ENCODE measurements at regions not wholly inside any gene's neighbourhood (a gene's known extent, or its start where the extent isn't known, plus 50 kb on each side); places are given as distances from the start of the nearest gene placed in this dataset.

DNA sequence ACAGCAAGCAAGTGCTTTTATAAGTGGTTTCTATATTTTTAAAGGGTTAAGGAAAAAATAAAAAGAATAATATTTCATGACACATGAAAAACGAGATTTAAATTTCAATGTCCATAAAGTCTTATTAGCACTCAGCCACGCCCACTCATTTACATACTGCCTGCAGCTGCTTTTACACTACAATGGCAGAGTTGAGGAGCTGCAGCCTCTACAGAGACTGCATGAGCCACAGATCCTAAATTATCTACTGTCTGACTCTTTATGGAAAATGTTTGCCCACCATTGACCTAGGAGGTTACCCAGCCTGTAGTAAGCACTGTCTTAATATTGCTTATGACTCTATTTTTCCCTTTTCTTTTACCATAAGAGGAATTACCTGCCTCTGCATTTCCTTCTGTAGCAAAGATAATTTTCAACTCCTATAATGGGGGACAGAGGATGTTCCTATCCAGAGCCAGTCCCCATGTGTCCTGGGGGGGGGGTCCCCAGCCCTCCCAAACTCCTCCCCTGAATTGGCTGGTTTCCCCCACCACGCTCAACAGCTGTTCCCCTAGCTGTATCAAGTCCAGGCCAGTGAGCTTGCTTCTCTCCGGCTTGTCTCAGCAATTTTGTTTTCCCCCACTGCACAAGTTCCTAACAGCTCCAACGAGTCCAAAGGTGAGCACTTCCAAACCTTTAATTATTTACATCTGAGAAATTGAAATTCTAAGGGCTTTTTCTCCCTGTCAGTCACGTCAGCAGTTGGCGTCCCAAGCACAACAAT lies 139.4 kb upstream of the ERCC4 start:
- TF ChIP-seq ZFX (IDR thresholded peaks at IDR 0.05) = no peak
- TF ChIP-seq, protein P1, sequence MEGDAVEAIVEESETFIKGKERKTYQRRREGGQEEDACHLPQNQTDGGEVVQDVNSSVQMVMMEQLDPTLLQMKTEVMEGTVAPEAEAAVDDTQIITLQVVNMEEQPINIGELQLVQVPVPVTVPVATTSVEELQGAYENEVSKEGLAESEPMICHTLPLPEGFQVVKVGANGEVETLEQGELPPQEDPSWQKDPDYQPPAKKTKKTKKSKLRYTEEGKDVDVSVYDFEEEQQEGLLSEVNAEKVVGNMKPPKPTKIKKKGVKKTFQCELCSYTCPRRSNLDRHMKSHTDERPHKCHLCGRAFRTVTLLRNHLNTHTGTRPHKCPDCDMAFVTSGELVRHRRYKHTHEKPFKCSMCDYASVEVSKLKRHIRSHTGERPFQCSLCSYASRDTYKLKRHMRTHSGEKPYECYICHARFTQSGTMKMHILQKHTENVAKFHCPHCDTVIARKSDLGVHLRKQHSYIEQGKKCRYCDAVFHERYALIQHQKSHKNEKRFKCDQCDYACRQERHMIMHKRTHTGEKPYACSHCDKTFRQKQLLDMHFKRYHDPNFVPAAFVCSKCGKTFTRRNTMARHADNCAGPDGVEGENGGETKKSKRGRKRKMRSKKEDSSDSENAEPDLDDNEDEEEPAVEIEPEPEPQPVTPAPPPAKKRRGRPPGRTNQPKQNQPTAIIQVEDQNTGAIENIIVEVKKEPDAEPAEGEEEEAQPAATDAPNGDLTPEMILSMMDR (conservative IDR thresholded peaks at IDR 0.05) = no peak
- H3K27ac ChIP-seq = no peak overlapping the region

DNA sequence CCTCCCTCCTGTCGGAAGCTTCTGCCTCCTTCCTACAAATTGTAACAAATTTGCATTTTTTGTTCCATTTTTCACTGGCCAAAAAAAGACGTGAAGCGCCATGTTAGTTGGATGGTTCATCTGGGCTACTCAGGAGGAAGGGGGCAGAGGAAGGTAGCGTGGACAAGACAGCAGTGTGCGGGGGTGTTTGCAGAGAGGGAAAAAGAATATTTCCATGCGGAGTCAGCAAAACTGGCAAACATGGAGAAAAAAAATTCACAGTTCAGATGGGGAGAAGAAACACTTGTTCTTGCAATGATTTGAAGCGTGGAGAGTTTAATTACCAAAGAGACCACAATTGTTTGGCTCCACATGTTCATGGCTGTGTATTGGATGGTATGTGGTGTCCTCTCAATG lies 138.8 kb upstream of the ERCC4 start:
- TF ChIP-seq, protein P1 (conservative IDR thresholded peaks at IDR 0.05) = no peak
- no peak for TF ChIP-seq ZFX (IDR thresholded peaks at IDR 0.05)

DNA sequence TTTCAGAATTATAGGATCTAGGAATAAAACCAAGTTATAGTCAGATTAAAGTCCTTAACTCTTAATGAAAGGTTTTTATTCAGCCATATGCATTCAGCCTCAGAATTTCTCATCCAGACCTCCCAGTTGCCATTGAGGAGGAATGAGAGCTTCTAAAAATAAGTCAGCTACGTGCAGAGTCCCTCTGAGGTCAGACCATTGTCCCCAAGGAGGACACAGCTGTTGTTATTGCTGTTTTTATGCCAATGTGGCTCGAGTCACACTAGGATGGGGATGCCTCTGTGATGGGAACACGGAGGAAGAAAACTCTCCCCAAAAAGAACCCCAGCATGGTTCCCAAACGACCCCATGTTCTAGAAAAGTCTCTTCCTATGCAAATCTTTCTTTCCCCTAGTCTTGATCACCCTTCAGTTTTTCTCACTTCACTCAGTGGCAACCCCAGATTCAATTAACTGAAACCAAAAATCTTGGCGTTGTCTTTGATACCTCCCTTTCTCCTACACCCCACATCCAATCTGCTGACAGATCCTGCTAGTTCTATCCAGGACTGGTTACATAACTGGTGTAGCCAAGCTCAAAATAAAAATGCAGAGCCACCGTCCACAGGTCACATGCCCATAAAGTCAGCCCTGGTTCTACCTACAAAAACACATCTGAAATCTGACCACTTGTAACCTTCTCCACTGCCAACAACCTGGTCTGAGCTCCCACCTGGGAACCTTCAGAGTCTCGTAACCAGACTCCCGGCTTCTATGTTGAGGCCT lies 138.2 kb upstream of the ERCC4 start:
- TF ChIP-seq ZFX (IDR thresholded peaks at IDR 0.05) = no peak
- no peak overlapping the region for H3K27ac ChIP-seq

More for the DNA sequence above, 138.8 kb upstream of the ERCC4 start:
- no peak overlapping the region for H3K27ac ChIP-seq

DNA sequence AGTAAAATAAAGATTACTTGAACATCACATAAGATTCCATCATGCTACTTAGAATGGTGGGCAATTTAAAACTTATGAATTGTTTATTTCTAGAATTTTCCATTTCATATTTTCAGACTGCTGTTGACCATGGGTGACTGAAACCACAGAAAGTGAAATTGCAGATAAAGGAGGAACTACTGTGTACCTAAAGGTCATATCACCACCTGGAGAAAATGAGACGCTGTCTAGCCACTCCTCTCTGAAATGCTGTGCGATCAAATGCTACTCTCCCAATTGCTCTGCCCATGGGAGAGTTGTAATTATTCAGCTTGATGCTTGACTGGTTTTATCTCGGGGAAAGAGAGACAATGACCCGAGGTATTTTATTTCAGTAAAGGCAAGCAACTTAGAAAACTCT lies 128.9 kb upstream of the ERCC4 start:
- no peak for TF ChIP-seq ZFX (IDR thresholded peaks at IDR 0.05)
- TF ChIP-seq, protein P1 (conservative IDR thresholded peaks at IDR 0.05) = no peak
- no peak overlapping the region for H3K27ac ChIP-seq

DNA sequence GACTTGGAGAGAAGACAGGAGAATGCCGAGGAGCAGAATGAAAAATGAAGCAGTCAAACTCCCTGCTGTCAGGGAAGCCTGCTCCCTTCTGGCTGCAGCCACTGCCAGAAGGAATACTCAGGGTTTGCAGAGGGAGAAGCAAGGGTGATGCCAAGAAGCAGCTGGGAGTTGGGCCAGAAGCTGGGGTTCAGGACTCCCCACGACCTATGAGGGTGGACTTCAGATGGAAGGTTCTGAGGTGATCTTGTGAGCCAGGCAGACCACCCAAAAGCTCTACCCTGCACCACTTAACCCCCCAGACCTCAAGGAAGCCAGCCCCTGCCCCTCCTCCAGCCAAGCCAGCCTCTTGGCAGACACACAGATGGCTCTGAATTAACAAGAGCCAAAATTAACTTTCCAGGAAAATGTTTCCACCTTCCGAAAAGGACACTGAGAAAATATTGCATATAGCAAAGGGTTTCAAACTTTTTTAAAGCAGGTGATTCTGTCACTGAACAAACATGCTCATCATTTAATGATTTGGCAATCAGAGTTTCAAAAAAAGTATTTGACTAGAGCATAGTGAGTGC lies 126.0 kb upstream of the ERCC4 start:
- H3K27ac ChIP-seq = no peak overlapping the region
- TF ChIP-seq, protein P1 (conservative IDR thresholded peaks at IDR 0.05) = no peak
- TF ChIP-seq ZFX (IDR thresholded peaks at IDR 0.05) = no peak

DNA sequence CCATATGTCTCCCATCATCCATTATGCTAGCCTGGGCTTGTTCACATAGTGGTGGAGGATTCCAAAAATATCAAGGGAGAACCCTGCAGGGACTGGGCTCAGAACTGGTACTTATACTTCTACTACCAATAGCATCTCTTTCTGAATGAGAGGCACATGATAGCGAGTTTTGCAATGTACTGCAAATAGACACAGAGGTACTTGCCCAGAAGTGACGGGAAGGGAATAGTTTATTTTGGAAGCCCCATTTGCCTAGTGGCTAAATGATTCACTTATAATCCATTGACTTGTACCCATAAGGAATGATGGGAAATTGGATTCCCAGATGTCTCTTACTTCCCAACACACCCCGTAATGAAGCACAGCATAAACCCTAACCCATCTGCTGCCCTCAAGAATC lies 124.8 kb upstream of the ERCC4 start:
- no peak overlapping the region for H3K27ac ChIP-seq
- TF ChIP-seq ZFX (IDR thresholded peaks at IDR 0.05) = no peak
- TF ChIP-seq, protein P1 (conservative IDR thresholded peaks at IDR 0.05) = no peak

DNA sequence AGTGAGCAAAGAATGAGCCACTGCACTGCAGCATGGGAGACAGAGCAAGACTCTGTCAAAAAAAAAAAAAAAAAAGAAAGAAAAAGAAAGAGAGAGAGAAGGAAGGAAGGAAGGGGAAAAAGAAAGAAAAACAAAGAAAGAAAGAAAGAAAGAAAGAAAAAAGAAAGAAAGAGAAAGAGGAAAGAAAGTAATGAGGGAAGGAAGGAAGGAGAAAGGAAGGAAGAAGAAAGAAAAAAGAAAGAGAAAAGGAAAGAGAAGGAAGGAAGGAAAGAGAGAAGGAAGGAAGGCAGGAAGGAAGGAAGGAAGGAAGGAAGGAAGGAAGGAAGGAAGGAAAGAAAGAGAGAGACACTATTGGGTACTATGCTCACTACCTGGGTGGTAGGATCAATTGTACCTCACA lies 122.2 kb upstream of the ERCC4 start:
- H3K27ac ChIP-seq = no peak overlapping the region
- no peak for TF ChIP-seq ZFX (IDR thresholded peaks at IDR 0.05)
- TF ChIP-seq, protein P1 (conservative IDR thresholded peaks at IDR 0.05) = no peak
